GF-D8 (cell line): ENCODE measurements at regions not wholly inside any gene's neighbourhood (a gene's known extent, or its start where the extent isn't known, plus 50 kb on each side); places are given as distances from the start of the nearest gene placed in this dataset.

Experiments
- DNase-seq: peaks from one replicate; lab custom pipeline; 2025; lab: John Stamatoyannopoulos, UW

- DNase-seq, result peak; percentile 94
These were observed 274.1 kb downstream of the CLIC5 start for GRCh38 chr6:45741437-45742171.

- no peak for DNase-seq
These were observed 276.6 kb downstream of the CLIC5 start for GRCh38 chr6:45739058-45739457.

- no peak for DNase-seq
These were observed 277.6 kb downstream of the CLIC5 start for GRCh38 chr6:45738057-45738455.

GRCh38 chr6:45737331-45738056 is 278.2 kb downstream of the CLIC5 start:
- DNase-seq, result no peak

- DNase-seq, result no peak
These were observed 279.5 kb downstream of the CLIC5 start for GRCh38 chr6:45736134-45736533.

GRCh38 chr6:45732731-45733130 is 282.9 kb downstream of the CLIC5 start:
- no peak for DNase-seq

- no peak for DNase-seq
These were observed 285.4 kb downstream of the CLIC5 start for GRCh38 chr6:45730232-45730631.

- DNase-seq, result no peak
These were observed 287.0 kb downstream of the CLIC5 start for GRCh38 chr6:45728674-45729073.

- DNase-seq, result no peak
These were observed 287.7 kb downstream of the CLIC5 start for GRCh38 chr6:45727819-45728449.

GRCh38 chr6:45727228-45727627 is 288.4 kb downstream of the CLIC5 start:
- no peak for DNase-seq

GRCh38 chr6:45726444-45726843 is 289.2 kb downstream of the CLIC5 start:
- DNase-seq, result no peak

GRCh38 chr6:45724511-45724910 is 291.1 kb downstream of the CLIC5 start:
- DNase-seq, result no peak

GRCh38 chr6:45724027-45724426 is 291.6 kb downstream of the CLIC5 start:
- DNase-seq, result no peak

- DNase-seq, result no peak
These were observed 292.8 kb downstream of the CLIC5 start for GRCh38 chr6:45722876-45723275.

GRCh38 chr6:45721665-45722064 is 294.0 kb downstream of the CLIC5 start:
- DNase-seq, result no peak

- no peak for DNase-seq
These were observed 296.8 kb downstream of the CLIC5 start for GRCh38 chr6:45718871-45719270.

GRCh38 chr6:45718131-45718530 is 297.5 kb downstream of the CLIC5 start:
- no peak for DNase-seq

GRCh38 chr6:45717715-45718114 is 297.9 kb downstream of the CLIC5 start:
- DNase-seq, result no peak

- DNase-seq, result no peak
These were observed 298.6 kb downstream of the CLIC5 start for GRCh38 chr6:45717027-45717426.

GRCh38 chr6:45715508-45715803 is 300.2 kb downstream of the CLIC5 start:
- DNase-seq, result no peak

GRCh38 chr6:45714741-45715507 is 300.7 kb downstream of the CLIC5 start:
- peak; percentile 45 for DNase-seq

- no peak for DNase-seq
These were observed 301.5 kb downstream of the CLIC5 start for GRCh38 chr6:45714006-45714730.
